GM13976 (cell line): ENCODE measurements at regions not wholly inside any gene's neighbourhood (a gene's known extent, or its start where the extent isn't known, plus 50 kb on each side); places are given as distances from the start of the nearest gene placed in this dataset.

ENCODE experiments used
- DNase-seq: peaks from one replicate; pipeline ENCODE4 v3.0.0; 2012; ENCODE audit warnings: low spot score
- in situ Hi-C: fragments of 300-500 bp; cut with MboI; formaldehyde crosslinking; loops from one replicate; pipeline ENCODE4 v1.12.0; 2022; ENCODE audit warnings: low sequenced_read_pairs, mixed read lengths, inconsistent platforms; ENCODE audit not compliant: unreplicated experiment
- TF ChIP-seq, protein P1 (sequence below): IDR thresholded peaks from 2 replicates; pipeline ENCODE4 v1.5.1; 2012; ENCODE audit warnings: borderline replicate concordance, mild to moderate bottlenecking; ENCODE audit not compliant: insufficient read depth; ENCODE audit errors: extremely low read depth, missing control alignments, control extremely low read depth

DNA sequence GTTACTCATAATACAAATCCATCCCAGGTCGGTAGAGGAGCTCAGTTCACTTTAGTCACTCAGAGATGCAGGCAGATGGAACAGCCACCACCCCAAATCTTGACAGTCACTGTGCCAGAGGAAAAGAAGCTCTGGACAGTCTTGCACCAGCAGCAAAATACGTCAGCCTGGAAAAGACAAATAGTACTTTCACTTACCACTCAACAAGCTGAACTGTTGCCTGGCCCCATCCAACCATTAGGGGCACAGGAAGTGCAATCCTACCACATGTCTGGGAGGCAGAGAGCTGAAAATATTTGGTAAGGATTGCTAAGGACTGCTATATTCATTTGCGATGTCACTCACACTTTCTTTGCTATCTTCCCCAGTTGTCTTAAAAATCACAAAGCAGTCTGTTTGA, 239.1 kb upstream of the TOX3 start:
- DNase-seq: no peak
- TF ChIP-seq, protein P1, sequence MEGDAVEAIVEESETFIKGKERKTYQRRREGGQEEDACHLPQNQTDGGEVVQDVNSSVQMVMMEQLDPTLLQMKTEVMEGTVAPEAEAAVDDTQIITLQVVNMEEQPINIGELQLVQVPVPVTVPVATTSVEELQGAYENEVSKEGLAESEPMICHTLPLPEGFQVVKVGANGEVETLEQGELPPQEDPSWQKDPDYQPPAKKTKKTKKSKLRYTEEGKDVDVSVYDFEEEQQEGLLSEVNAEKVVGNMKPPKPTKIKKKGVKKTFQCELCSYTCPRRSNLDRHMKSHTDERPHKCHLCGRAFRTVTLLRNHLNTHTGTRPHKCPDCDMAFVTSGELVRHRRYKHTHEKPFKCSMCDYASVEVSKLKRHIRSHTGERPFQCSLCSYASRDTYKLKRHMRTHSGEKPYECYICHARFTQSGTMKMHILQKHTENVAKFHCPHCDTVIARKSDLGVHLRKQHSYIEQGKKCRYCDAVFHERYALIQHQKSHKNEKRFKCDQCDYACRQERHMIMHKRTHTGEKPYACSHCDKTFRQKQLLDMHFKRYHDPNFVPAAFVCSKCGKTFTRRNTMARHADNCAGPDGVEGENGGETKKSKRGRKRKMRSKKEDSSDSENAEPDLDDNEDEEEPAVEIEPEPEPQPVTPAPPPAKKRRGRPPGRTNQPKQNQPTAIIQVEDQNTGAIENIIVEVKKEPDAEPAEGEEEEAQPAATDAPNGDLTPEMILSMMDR: no peak
- in situ Hi-C loops: no loop called here

DNA sequence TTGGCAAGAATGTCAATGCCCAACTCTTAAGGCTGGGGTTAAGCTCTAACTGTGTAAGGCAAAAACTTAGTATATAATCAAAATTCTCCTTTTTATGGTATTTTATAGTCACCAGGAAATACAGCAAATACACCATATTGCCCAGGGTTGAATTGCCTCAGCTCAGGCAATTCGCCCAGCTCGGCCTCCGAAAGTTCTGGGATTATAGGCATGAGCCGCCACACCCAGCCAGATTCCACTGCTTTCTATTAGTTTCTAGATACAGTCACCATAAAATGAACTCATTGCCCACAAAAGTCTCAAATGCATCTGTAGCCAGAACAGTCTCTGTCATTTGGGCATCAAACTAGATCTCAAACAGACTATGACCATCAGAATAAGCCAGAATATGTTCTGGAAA, 238.7 kb upstream of the TOX3 start:
- in situ Hi-C loops: no loop called here
- TF ChIP-seq, protein P1: no peak
- no peak for DNase-seq

DNA sequence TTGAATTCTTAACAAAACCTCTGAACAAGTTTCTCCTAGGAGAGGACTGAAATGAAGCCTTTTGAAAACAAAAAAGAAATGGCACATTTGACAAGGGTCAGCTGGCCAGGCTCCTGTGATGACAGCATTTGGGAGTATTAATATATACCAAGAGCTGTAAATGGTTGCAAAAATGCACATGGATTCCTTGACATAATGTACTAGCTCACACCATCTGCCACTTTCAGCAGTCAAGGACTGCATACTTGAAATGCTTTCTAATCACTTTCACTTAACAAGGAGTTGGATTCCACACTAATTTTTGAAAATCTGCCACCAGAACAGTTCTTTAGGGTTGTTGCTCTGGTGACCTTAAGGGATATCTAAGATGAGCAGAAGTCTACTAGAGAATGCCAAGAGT, 236.7 kb upstream of the TOX3 start:
- TF ChIP-seq, protein P1: no peak
- no peak for DNase-seq
- in situ Hi-C loops: no loop called here

DNA sequence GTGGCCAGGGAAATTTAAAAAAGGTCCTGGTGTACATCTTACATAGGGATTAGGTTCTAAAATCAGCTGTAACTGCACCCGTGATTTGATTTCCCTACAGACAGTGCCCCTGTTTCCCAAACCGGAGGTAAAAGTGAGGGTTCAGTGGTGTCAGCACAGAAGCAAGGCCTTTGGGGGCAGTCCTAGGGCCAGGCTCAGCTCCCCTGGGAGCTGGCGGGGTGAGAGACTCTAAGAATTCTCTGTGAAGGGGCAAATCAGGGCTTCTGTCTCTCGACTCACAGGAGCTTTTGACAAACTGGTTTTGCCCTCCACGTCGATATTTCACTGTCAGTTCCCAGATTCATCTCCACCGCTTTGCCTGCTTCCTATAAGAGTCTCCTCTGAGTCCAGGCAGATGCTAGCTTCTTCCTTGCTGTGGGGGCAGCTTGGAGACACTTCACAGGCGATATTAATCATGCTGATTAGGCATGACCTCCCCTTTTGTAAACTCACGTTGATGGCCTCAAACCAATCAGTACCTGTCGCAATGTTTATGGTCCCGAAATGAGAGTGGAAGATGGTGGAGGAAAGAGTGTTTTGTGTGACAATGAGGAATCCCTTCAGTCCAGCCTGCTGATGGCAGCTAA, 234.2 kb upstream of the TOX3 start:
- TF ChIP-seq, protein P1: no peak
- no peak for DNase-seq
- in situ Hi-C loops: no loop called here

DNA sequence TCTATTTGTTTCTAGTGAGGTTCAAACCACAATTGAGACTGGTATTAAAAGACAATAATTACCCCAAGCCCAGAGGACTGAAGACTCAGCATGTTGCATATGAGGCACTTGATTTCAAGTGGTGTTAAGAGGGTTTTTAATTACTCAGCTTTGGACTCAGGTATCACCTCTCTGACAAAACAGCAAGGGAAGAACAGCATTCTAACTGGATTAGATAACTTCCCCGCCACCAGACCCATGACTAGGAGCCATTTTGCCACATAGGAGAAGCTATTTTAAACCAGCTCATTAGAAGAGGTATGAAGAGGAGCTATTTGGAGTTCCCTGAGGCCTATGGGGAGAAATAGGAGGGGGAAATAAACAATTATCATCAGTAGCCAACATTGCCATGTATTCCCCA, 226.1 kb upstream of the TOX3 start:
- in situ Hi-C loops: no loop called here
- DNase-seq: no peak
- TF ChIP-seq, protein P1: no peak

DNA sequence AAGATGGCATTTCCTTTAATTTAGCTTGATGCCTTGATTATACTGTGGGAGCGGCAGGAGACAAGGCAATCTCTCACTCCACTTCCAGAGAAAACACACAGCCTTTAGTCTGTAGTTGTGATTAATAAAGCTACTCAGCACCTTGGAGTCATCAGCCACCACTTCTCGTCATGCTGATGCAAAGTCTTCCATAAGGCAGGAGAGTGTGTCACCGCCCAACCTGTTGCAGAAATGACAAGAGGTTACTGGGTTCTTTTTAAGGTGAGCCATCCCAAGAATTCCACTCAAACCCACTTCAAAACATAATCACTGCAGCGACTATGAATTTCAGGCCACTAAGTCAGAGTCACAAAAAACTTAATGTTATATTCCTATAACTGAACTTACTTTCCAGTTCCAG, 223.9 kb upstream of the TOX3 start:
- in situ Hi-C loops: no loop called here
- no peak for DNase-seq
- TF ChIP-seq, protein P1: no peak
